ENCODE measurements at regions not wholly inside any gene's neighbourhood (a gene's known extent, or its start where the extent isn't known, plus 50 kb on each side); places are given as distances from the start of the nearest gene placed in this dataset.

DNA sequence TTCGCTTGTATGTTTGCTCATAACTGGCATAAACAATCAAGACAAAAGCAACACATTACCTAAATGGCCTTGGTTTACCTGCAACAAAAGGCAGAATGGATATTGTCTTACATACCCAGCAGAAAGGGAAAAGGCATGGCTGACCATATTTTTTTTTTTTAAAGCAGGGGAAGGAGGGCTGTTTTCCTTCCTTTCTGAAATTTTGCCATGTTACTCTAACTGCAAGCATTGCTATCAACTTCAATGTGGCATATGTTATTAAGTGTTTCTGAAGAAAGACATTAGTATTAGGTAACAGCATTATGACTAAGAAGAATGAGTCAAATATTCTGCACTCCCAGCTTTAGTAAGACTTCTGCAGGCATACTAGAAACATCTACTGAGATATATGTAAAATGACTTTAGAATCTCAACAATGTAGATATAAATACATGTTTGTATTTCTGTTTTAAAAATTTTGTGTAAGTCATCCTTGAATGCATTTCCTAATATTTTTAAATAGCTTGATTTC, 512.6 kb upstream of the FAM241A start:
- in situ Hi-C loops (cut with MboI; ENCODE audit: low pct_unique_long_range_greater_than_20kb in 2 of 9, low sequenced_read_pairs in 9 of 9, unreplicated experiment in 9 of 9), result loop anchor here (10.0 to 25.0 kb wide), 10 partner anchors 222 to 1645 kb away; partner anchors contain the start of gene PITX2 (in 1 of the 9)
- no peak overlapping the region for H3K4me3 ChIP-seq
- 83 to 100% (median 100%) methylated on average over 1 of the region's 1 CpG; no CpG with 5 or more reads in 5 of the 10 experiments for WGBS, 10 experiments
- peaks cover 2 to 8% of the 10 kb centered on the region in 2 donors for H3K4me1 ChIP-seq (replicated peaks in 1 of 2)
- no peak overlapping the region for H3K27ac ChIP-seq
- ATAC-seq (replicated peaks in 6 of 8), result no peak

DNA sequence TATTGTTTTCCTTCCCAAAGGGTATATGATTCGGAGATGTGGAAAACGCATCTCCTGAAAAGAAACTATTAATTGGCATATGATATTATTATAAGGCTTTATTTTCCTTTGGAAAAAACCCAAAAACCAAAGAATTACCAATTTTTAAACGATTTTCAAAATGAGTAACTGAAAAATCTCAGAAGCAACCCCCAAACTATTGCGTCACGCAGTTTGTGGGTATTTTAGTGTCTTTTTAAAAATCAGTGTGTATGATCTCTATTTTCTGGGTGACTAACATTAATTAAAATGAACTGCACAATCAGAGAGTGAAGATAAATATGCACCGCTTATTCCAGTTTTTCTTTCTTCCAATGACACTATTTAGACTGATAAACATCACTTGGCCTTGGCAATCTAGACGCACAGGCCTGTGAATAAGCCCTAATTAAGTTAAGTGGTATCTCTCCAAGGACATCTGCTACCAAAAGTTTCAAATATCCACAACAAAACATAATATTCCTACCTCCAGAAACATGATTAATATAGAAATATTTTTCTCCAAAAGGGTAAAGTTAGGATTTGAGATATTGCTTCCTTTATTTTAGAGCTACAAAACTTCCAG, 511.5 kb upstream of the FAM241A start:
- Histone ChIP-seq H3K4me3 (no peak overlapping the region), H3K4me1 (replicated peaks in 1 of 2) (peaks cover 2 to 8% of the 10 kb centered on the region in 2 donors), H3K27ac (no peak overlapping the region)
- WGBS, 10 experiments, result 71 to 100% (median 82%) methylated on average over 1 to 7 of the region's 7 CpGs
- in situ Hi-C loops (cut with MboI; ENCODE audit: low pct_unique_long_range_greater_than_20kb in 2 of 9, low sequenced_read_pairs in 9 of 9, unreplicated experiment in 9 of 9), result loop anchor here (10.0 to 25.0 kb wide), 10 partner anchors 221 to 1646 kb away; partner anchors contain the start of gene PITX2 (in 1 of the 9)
- no peak for ATAC-seq (replicated peaks in 6 of 8)

DNA sequence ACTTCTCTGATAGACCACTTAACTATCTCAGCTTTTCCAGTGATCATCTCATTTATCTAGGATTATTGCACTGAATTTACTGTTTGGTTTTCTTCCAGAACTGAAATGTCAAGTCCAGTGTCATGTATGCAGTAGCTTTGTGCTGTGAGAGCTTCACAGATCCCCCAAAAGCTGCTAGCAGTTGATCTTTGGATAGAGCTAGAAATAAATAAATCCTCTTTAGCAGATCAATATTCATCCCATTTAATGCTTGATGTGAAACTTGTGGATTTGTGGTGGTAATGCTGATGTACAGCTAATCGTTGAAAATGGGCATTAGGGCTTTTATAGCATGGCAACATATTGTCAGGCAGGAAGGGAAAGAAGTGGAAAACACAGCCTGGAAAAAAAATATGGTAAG, 509.6 kb upstream of the FAM241A start:
- Histone ChIP-seq H3K4me1 (replicated peaks in 1 of 2) (peaks cover 2 to 8% of the 10 kb centered on the region in 2 donors), H3K4me3 (no peak overlapping the region), H3K27ac (no peak overlapping the region)
- 33 to 91% (median 63%) methylated on average over 1 of the region's 1 CpG; no CpG with 5 or more reads in 2 of the 10 experiments for WGBS, 10 experiments
- no peak for ATAC-seq (replicated peaks in 6 of 8)
- in situ Hi-C loops (cut with MboI; ENCODE audit: low pct_unique_long_range_greater_than_20kb in 2 of 9, low sequenced_read_pairs in 9 of 9, unreplicated experiment in 9 of 9), result loop anchor here (10.0 to 25.0 kb wide), 10 partner anchors 219 to 1648 kb away; partner anchors contain the start of gene PITX2 (in 1 of the 9)

GRCh38 chr4:111636961-111637585, 508.2 kb upstream of the FAM241A start:
- no peak overlapping the region for H3K4me3 ChIP-seq
- in situ Hi-C loops (cut with MboI; ENCODE audit: low pct_unique_long_range_greater_than_20kb in 2 of 9, low sequenced_read_pairs in 9 of 9, unreplicated experiment in 9 of 9), result loop anchor here (10.0 to 25.0 kb wide), 10 partner anchors 218 to 1650 kb away; partner anchors contain the start of gene PITX2 (in 1 of the 9)
- ATAC-seq (replicated peaks in 6 of 8), result peak in 1 of 8 experiments; percentile 55
- H3K27ac ChIP-seq, result no peak overlapping the region
- H3K4me1 ChIP-seq (replicated peaks in 1 of 2), result peaks cover 0 to 1% of the 10 kb centered on the region in 2 donors
- WGBS, 10 experiments, result 20 to 75% (median 33%) methylated on average over 1 to 2 of the region's 2 CpGs; no CpG with 5 or more reads in 4 of the 10 experiments

GRCh38 chr4:111639120-111639690, 506.0 kb upstream of the FAM241A start:
- ATAC-seq (replicated peaks in 6 of 8), result no peak
- Histone ChIP-seq H3K27ac (no peak overlapping the region), H3K4me3 (no peak overlapping the region), H3K4me1 (replicated peaks in 1 of 2) (no peaks in the 10 kb centered on the region)
- WGBS, 10 experiments, result 33 to 100% (median 77%) methylated on average over 1 to 3 of the region's 3 CpGs; no CpG with 5 or more reads in 2 of the 10 experiments
- in situ Hi-C loops (cut with MboI; ENCODE audit: low pct_unique_long_range_greater_than_20kb in 2 of 9, low sequenced_read_pairs in 9 of 9, unreplicated experiment in 9 of 9), result loop anchor here (10.0 to 25.0 kb wide), 10 partner anchors 216 to 1652 kb away; partner anchors contain the start of gene PITX2 (in 1 of the 9)

GRCh38 chr4:111639876-111640275, 505.4 kb upstream of the FAM241A start:
- H3K4me3 ChIP-seq, result no peak overlapping the region
- H3K27ac ChIP-seq, result no peak overlapping the region
- in situ Hi-C loops (cut with MboI; ENCODE audit: low pct_unique_long_range_greater_than_20kb in 2 of 9, low sequenced_read_pairs in 9 of 9, unreplicated experiment in 9 of 9), result loop anchor here (5.0 to 25.0 kb wide), 12 partner anchors 215 to 1653 kb away; partner anchors contain the start of gene PITX2 (in 1 of the 9)
- 11 to 77% (median 65%) methylated on average over 2 to 6 of the region's 6 CpGs for WGBS, 10 experiments
- H3K4me1 ChIP-seq (replicated peaks in 1 of 2), result no peaks in the 10 kb centered on the region
- ATAC-seq (replicated peaks in 6 of 8), result peak in 1 of 8 experiments; percentile 55

DNA sequence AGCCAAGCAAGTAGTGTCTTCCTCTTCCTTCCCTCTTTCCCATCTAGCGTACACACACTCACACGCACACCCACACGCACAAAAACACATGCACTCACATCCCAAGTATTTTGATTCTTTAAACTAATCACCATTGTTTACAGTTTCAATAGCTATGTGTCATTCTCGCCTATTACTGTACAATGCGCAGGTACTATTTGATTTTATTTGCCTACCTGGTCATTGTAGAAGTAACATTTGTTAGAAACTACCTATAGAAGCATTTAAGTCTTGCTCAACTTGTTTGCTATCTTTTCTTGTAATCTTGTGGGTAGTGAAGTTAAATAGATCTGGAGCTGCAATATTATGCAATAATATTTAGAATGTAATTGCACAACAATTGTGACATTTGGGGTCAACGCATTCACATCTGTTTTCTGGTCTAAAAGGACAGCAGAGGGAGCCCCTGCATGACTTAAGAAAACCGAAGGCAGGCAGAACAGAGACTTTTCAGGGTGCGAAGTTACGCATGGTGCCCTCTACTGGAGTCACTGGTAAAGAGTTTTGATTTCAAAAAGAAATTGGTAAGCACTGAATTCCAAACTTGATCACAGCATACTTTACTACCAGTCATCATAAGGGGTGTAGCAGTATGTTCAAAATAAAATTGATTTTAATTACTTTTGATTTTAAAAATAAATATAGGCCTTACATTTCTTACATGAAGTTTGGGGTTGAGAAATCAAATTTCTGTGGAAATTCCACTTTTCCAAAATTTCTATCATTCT, 503.3 kb upstream of the FAM241A start:
- Histone ChIP-seq H3K27ac (no peak overlapping the region), H3K4me3 (no peak overlapping the region), H3K4me1 (replicated peaks in 1 of 2) (no peaks in the 10 kb centered on the region)
- in situ Hi-C loops (cut with MboI; ENCODE audit: low pct_unique_long_range_greater_than_20kb in 2 of 9, low sequenced_read_pairs in 9 of 9, unreplicated experiment in 9 of 9), result loop anchor here (5.0 to 25.0 kb wide), 9 partner anchors 213 to 1655 kb away; no protein-coding TSS in a partner anchor
- 0 to 58% (median 35%) methylated on average over 2 to 9 of the region's 9 CpGs; no CpG with 5 or more reads in 1 of the 10 experiments for WGBS, 10 experiments
- peak; percentile 40 to 93 (median 75) for ATAC-seq (replicated peaks in 6 of 8)

DNA sequence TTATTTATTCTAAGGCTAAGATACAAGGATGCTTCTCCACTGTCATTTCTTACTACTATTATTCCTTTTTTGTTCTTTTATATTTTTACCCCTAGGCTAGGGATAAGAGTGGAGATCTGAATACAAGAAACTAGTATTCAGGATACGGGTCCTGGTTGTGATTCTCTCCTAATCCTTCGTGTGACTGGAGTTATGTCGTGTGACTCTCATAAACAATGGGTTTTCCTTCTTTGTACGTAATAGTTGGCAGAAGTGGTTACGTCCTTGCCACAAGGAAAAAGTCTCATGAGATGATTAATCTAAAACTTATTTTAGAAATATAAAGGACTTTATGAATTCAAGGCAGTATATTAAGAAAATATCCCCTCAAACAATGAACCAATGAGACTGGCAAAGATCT, 497.2 kb upstream of the FAM241A start:
- H3K4me3 ChIP-seq, result no peak overlapping the region
- H3K4me1 ChIP-seq (replicated peaks in 1 of 2), result no peaks in the 10 kb centered on the region
- no peak overlapping the region for H3K27ac ChIP-seq
- 36 to 100% (median 91%) methylated on average over 1 to 5 of the region's 5 CpGs for WGBS, 10 experiments
- in situ Hi-C loops (cut with MboI; ENCODE audit: low pct_unique_long_range_greater_than_20kb in 2 of 9, low sequenced_read_pairs in 9 of 9, unreplicated experiment in 9 of 9), result loop anchor here (10.0 to 25.0 kb wide), 8 partner anchors 207 to 1661 kb away; no protein-coding TSS in a partner anchor
- no peak for ATAC-seq (replicated peaks in 6 of 8)

GRCh38 chr4:111649308-111649707, 495.9 kb upstream of the FAM241A start:
- WGBS, 10 experiments, result 44 to 100% (median 93%) methylated on average over 1 to 3 of the region's 3 CpGs
- Histone ChIP-seq H3K4me3 (no peak overlapping the region), H3K4me1 (replicated peaks in 1 of 2) (no peaks in the 10 kb centered on the region), H3K27ac (no peak overlapping the region)
- no peak for ATAC-seq (replicated peaks in 6 of 8)
- in situ Hi-C loops (cut with MboI; ENCODE audit: low pct_unique_long_range_greater_than_20kb in 2 of 9, low sequenced_read_pairs in 9 of 9, unreplicated experiment in 9 of 9), result loop anchor here (10.0 to 25.0 kb wide), 8 partner anchors 205 to 1662 kb away; no protein-coding TSS in a partner anchor

GRCh38 chr4:111650146-111650545, 495.1 kb upstream of the FAM241A start:
- 0 to 100% (median 50%) methylated on average over 2 to 3 of the region's 3 CpGs; no CpG with 5 or more reads in 1 of the 10 experiments for WGBS, 10 experiments
- no peaks in the 10 kb centered on the region for H3K4me1 ChIP-seq (replicated peaks in 1 of 2)
- in situ Hi-C loops (cut with MboI; ENCODE audit: low pct_unique_long_range_greater_than_20kb in 2 of 9, low sequenced_read_pairs in 9 of 9, unreplicated experiment in 9 of 9), result loop anchor here in 1 of 9 experiments (10.0 kb wide), 1 partner anchor 205 kb away; no protein-coding TSS in a partner anchor
- H3K27ac ChIP-seq, result no peak overlapping the region
- peak in 3 of 8 experiments; percentile 22 to 77 (median 26) for ATAC-seq (replicated peaks in 6 of 8)
- no peak overlapping the region for H3K4me3 ChIP-seq

DNA sequence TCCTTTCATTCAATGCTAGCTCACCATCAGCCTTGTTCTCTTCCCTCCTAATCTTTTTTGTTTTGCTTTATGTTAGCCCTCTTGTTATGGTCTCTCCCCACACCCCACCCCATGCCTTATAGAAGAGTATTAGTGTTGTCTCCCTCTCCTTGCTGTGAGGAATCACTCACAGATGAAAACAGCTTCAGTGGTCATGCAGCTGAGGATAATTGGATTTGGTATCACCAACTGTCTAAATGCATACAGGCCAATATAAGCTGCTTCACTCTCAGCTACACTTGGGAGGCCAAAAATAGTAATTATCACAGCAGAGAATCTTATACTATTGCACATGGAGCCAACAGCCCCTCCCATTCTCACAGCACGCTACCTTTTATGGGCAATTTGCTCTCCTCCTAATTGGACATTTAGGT, 494.6 kb upstream of the FAM241A start:
- in situ Hi-C loops (cut with MboI; ENCODE audit: low pct_unique_long_range_greater_than_20kb in 2 of 9, low sequenced_read_pairs in 9 of 9, unreplicated experiment in 9 of 9), result loop anchor here in 1 of 9 experiments (10.0 kb wide), 1 partner anchor 204 kb away; no protein-coding TSS in a partner anchor
- Histone ChIP-seq H3K27ac (no peak overlapping the region), H3K4me1 (replicated peaks in 1 of 2) (no peaks in the 10 kb centered on the region), H3K4me3 (no peak overlapping the region)
- ATAC-seq (replicated peaks in 6 of 8), result peak in 1 of 8 experiments; percentile 11
- 100% methylated on average over 1 of the region's 1 CpG; no CpG with 5 or more reads in 5 of the 10 experiments for WGBS, 10 experiments

DNA sequence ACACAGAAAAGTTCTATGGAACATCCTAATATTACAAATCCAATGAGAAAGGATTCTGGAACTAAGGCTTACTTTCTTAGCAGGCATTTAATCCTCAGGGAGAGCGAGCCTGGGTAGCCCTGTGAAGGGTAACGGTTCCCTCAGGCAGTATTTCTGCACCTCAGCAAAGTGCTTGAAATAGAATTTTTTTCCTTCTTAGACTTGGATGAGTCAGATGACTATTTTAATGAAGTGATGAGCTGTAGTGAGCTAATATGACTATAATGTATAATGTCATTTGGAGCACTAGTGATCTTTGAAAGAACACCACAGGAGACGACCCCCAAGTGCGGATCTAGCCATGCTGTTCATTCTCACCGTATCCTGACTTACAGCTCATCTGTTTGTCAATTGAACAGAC, 493.0 kb upstream of the FAM241A start:
- ATAC-seq (replicated peaks in 6 of 8), result peak in 6 of 8 experiments; percentile 22 to 99 (median 74)

More for the DNA sequence above, 493.0 kb upstream of the FAM241A start:
- in situ Hi-C loops (cut with MboI; ENCODE audit: low pct_unique_long_range_greater_than_20kb in 2 of 9, low sequenced_read_pairs in 9 of 9, unreplicated experiment in 9 of 9), result loop anchor here in 1 of 9 experiments (10.0 kb wide), 1 partner anchor 203 kb away; no protein-coding TSS in a partner anchor
- no peak overlapping the region for H3K27ac ChIP-seq
- H3K4me1 ChIP-seq (replicated peaks in 1 of 2), result no peaks in the 10 kb centered on the region
- no peak overlapping the region for H3K4me3 ChIP-seq
- WGBS, 10 experiments, result 19 to 100% (median 74%) methylated on average over 2 to 5 of the region's 5 CpGs; no CpG with 5 or more reads in 1 of the 10 experiments

Measured in motor neuron (in vitro differentiated cells).